ENCODE measurements at regions not wholly inside any gene's neighbourhood (a gene's known extent, or its start where the extent isn't known, plus 50 kb on each side); places are given as distances from the start of the nearest gene placed in this dataset.

GRCh38 chr22:46028106-46028991 is 51.4 kb upstream of the WNT7B start:
- POLR2A ChIA-PET, result no interaction called here
- intact Hi-C loops (cut with micrococcal nuclease; ENCODE audit: unreplicated experiment), result no loop called here
- DNase-seq (ENCODE audit: low read depth, low spot score), result no peak

GRCh38 chr22:46029036-46029435 is 52.1 kb upstream of the WNT7B start:
- Histone ChIP-seq H3K4me3 (ENCODE audit: low read depth in 2 of 2, low read length in 2 of 2) (no peak overlapping the region), H3K9me3 (ENCODE audit: control insufficient read depth, insufficient read depth, low read depth, low read length) (no peaks in the 10 kb centered on the region), H3K27ac (ENCODE audit: low read length) (no peak overlapping the region), H3K27me3 (ENCODE audit: control insufficient read depth, insufficient read depth, low read length) (no peaks in the 10 kb centered on the region), H3K36me3 (ENCODE audit: control insufficient read depth, insufficient read depth, low read length) (no peaks in the 10 kb centered on the region), H3K4me1 (ENCODE audit: control insufficient read depth, insufficient read depth, low read length) (peaks cover 15% of the 10 kb centered on the region)
- TF ChIP-seq TCF7L2 (IDR thresholded peaks at IDR 0.05; ENCODE audit: low read depth, low read length) (no peak), POLR2AphosphoS5 (IDR thresholded peaks at IDR 0.05; ENCODE audit: low read depth, low read length) (no peak), CTCF (IDR thresholded peaks at IDR 0.05) (no peak), REST (IDR thresholded peaks at IDR 0.05; ENCODE audit: insufficient read depth in 1 of 2, low read depth in 2 of 2, low read length in 1 of 2) (no peak), SIN3A (IDR thresholded peaks at IDR 0.05; ENCODE audit: borderline replicate concordance, insufficient read depth, low read depth, low read length) (no peak)
- intact Hi-C loops (cut with micrococcal nuclease; ENCODE audit: unreplicated experiment) (no loop called here), in situ Hi-C loops (cut with HindIII; ENCODE audit: low pct_unique_long_range_greater_than_20kb, low sequenced_read_pairs) (no loop called here)
- ChIA-PET CTCF (no interaction called here), POLR2A (no interaction called here)
- DNase-seq (ENCODE audit: low read depth, low spot score) (no peak), ATAC-seq (no peak)
- no TSS peak for BruUV-seq (replicated peaks)

More at GRCh38 chr22:46028106-46028991, 51.4 kb upstream of the WNT7B start:
- CTCF ChIA-PET, result interaction anchor here (0.6 kb wide), 1 partner anchor 92 kb away, joined by 4 read pairs; no protein-coding TSS in a partner anchor
- H3K36me3 ChIP-seq (ENCODE audit: control insufficient read depth, insufficient read depth, low read length), result no peaks in the 10 kb centered on the region
- BruUV-seq (replicated peaks), result no TSS peak
- no peaks in the 10 kb centered on the region for H3K27me3 ChIP-seq (ENCODE audit: control insufficient read depth, insufficient read depth, low read length)
- peaks cover 14% of the 10 kb centered on the region for H3K4me1 ChIP-seq (ENCODE audit: control insufficient read depth, insufficient read depth, low read length)
- no peak overlapping the region; the same call in 1 of the 2 replicates for H3K27ac ChIP-seq (ENCODE audit: low read length)
- TF ChIP-seq REST (IDR thresholded peaks at IDR 0.05; ENCODE audit: insufficient read depth in 1 of 2, low read depth in 2 of 2, low read length in 1 of 2), result no peak
- no peak for TF ChIP-seq SIN3A (IDR thresholded peaks at IDR 0.05; ENCODE audit: borderline replicate concordance, insufficient read depth, low read depth, low read length)
- no peak for TF ChIP-seq CTCF (IDR thresholded peaks at IDR 0.05)
- TF ChIP-seq POLR2AphosphoS5 (IDR thresholded peaks at IDR 0.05; ENCODE audit: low read depth, low read length), result no peak
- TF ChIP-seq TCF7L2 (IDR thresholded peaks at IDR 0.05; ENCODE audit: low read depth, low read length), result no peak
- no peak for ATAC-seq
- H3K4me3 ChIP-seq (ENCODE audit: low read depth in 2 of 2, low read length in 2 of 2), result no peak overlapping the region
- in situ Hi-C loops (cut with HindIII; ENCODE audit: low pct_unique_long_range_greater_than_20kb, low sequenced_read_pairs), result no loop called here
- no peaks in the 10 kb centered on the region for H3K9me3 ChIP-seq (ENCODE audit: control insufficient read depth, insufficient read depth, low read depth, low read length)

Data from Panc1 (cell line).